Suprapubic skin (tissue), 4 donors: ENCODE measurements at regions not wholly inside any gene's neighbourhood (a gene's known extent, or its start where the extent isn't known, plus 50 kb on each side); places are given as distances from the start of the nearest gene placed in this dataset.

Experiments
- POLR2A ChIP-seq, 2 donors: fragments of 450-650 bp; IDR thresholded peaks; one replicate each; pipeline ENCODE4 v1.6.1; 2017; ENCODE audit warnings: antibody characterized with exemption in 2 of 2, mild to moderate bottlenecking in 2 of 2, moderate library complexity in 2 of 2
- POLR2AphosphoS5 ChIP-seq, 3 donors: sonication (generic); formaldehyde crosslinking; IDR thresholded peaks; one replicate each; pipeline ENCODE4 v1.6.1; 2017; ENCODE audit warnings: antibody characterized with exemption in 3 of 3
- TF ChIP-seq, protein P1 (sequence below), 2 donors: fragments of 200-600 bp in 1 of 2; fragments of 450-650 bp in 1 of 2; sonication (generic) in 1 of 2; IDR thresholded peaks; one replicate each; pipeline ENCODE4 v1.5.1; 2016 to 2019; ENCODE audit warnings: antibody characterized with exemption in 2 of 2, mild to moderate bottlenecking in 1 of 2, moderate library complexity in 1 of 2

DNA sequence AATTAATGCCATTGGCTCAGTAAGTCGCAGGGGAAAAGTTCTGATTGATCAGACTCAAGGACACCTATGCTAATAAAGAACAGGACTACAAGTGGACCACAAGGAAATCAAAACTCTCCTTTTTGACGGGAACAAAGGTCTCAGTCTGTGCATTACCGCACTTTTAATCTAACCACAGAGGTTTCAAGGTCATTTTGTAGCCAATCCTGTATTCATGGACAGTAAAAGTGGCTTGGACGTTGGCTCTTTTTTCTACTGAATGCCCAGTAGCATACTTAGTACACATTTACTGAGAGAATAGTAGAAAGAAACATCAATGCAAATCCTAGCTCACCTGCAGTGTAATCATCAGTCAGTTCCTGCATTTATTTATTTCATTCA is 471.9 kb downstream of the PID1 start:
- TF ChIP-seq POLR2A (IDR thresholded peaks at IDR 0.05) (no peak), POLR2AphosphoS5 (IDR thresholded peaks at IDR 0.05) (no peak)
- TF ChIP-seq, protein P1, sequence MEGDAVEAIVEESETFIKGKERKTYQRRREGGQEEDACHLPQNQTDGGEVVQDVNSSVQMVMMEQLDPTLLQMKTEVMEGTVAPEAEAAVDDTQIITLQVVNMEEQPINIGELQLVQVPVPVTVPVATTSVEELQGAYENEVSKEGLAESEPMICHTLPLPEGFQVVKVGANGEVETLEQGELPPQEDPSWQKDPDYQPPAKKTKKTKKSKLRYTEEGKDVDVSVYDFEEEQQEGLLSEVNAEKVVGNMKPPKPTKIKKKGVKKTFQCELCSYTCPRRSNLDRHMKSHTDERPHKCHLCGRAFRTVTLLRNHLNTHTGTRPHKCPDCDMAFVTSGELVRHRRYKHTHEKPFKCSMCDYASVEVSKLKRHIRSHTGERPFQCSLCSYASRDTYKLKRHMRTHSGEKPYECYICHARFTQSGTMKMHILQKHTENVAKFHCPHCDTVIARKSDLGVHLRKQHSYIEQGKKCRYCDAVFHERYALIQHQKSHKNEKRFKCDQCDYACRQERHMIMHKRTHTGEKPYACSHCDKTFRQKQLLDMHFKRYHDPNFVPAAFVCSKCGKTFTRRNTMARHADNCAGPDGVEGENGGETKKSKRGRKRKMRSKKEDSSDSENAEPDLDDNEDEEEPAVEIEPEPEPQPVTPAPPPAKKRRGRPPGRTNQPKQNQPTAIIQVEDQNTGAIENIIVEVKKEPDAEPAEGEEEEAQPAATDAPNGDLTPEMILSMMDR (IDR thresholded peaks at IDR 0.05) = no peak
